PC-9 (cell line): ENCODE measurements at regions not wholly inside any gene's neighbourhood (a gene's known extent, or its start where the extent isn't known, plus 50 kb on each side); places are given as distances from the start of the nearest gene placed in this dataset.

Experiments used
- BruUV-seq: library from RNA; stranded (reverse); fragments of 400-500 nt; replicated peaks from 2 replicates; lab custom pipeline; 2021; lab: Mats Ljungman, UMichigan
- CTCF ChIA-PET: fragments of 300-600 bp; sonication (Branson Sonifier 250); formaldehyde crosslinking; loops from one replicate; lab custom pipeline; 2022; ENCODE audit warnings: antibody characterized with exemption; lab: Charles Lee
- POLR2A ChIA-PET: fragments of 300-600 bp; sonication (Branson Sonifier 250); formaldehyde crosslinking; loops from one replicate; lab custom pipeline; 2022; ENCODE audit warnings: antibody characterized with exemption; ENCODE audit not compliant: unreplicated experiment; lab: Charles Lee
- DNase-seq, 2 experiments: peaks; one replicate each; pipeline versions ENCODE4 v3.0.0 to v3.0.0-alpha.2; 2015 to 2022; ENCODE audit warnings: mixed read lengths in 1 of 2
- H2AFZ ChIP-seq: fragments of 200-600 bp; sonication (generic); 2 replicates; pipeline ENCODE4 v1.8.1; 2017; ENCODE audit warnings: antibody characterized with exemption
- H3F3A ChIP-seq: fragments of 200-600 bp; sonication (generic); 2 replicates; pipeline ENCODE4 v1.8.1; 2017; ENCODE audit warnings: antibody characterized with exemption, mild to moderate bottlenecking, low read depth; ENCODE audit not compliant: insufficient read depth
- H3K27ac ChIP-seq: fragments of 200-600 bp; sonication (generic); 2 replicates; pipeline ENCODE4 v1.6.1; 2016; ENCODE audit warnings: mixed run types
- H3K27me3 ChIP-seq: fragments of 200-600 bp; sonication (generic); 2 replicates; pipeline ENCODE4 v1.6.1; 2016; ENCODE audit warnings: low read depth, mixed run types; ENCODE audit not compliant: insufficient read depth
- H3K36me3 ChIP-seq: fragments of 200-600 bp; sonication (generic); 2 replicates; pipeline ENCODE4 v1.6.1; 2016; ENCODE audit warnings: low read depth, mixed run types
- H3K4me1 ChIP-seq: fragments of 200-600 bp; sonication (generic); replicated peaks from 2 replicates; pipeline ENCODE4 v1.6.1; 2016; ENCODE audit warnings: mixed run types; ENCODE audit not compliant: insufficient read depth
- H3K4me2 ChIP-seq: fragments of 200-600 bp; sonication (generic); 2 replicates; pipeline ENCODE4 v1.6.1; 2017; ENCODE audit warnings: mixed run types
- H3K4me3 ChIP-seq: fragments of 200-600 bp; sonication (generic); 2 replicates; pipeline ENCODE4 v1.6.1; 2016; ENCODE audit warnings: mixed run types
- H3K79me2 ChIP-seq: fragments of 200-600 bp; sonication (generic); 2 replicates; pipeline ENCODE4 v1.6.1; 2017; ENCODE audit warnings: low read depth, mixed run types
- H3K9me2 ChIP-seq: fragments of 200-600 bp; sonication (generic); 2 replicates; pipeline ENCODE4 v1.8.1; 2017; ENCODE audit warnings: mild to moderate bottlenecking; ENCODE audit not compliant: insufficient read depth
- H3K9me3 ChIP-seq: fragments of 200-600 bp; sonication (generic); 2 replicates; pipeline ENCODE4 v1.8.1; 2016; ENCODE audit warnings: low read depth; ENCODE audit not compliant: insufficient read depth
- H4K20me1 ChIP-seq: fragments of 200-600 bp; sonication (generic); 2 replicates; pipeline ENCODE4 v1.8.1; 2017; ENCODE audit not compliant: insufficient read depth
- CTCF ChIP-seq: fragments of 200-600 bp; sonication (generic); conservative IDR thresholded peaks from 2 replicates; pipeline ENCODE4 v1.6.1; 2017; ENCODE audit warnings: mixed run types, antibody characterized with exemption, mild to moderate bottlenecking, moderate library complexity
- EZH2 ChIP-seq: fragments of 200-600 bp; sonication (generic); IDR thresholded peaks from 2 replicates; pipeline ENCODE4 v1.8.0; 2017; ENCODE audit warnings: antibody characterized with exemption, low read depth
- intact Hi-C: fragments of 100-400 bp; cut with micrococcal nuclease; formaldehyde crosslinking; loops from one replicate; pipeline ENCODE4 v1.10.0; 2022; ENCODE audit not compliant: unreplicated experiment

- H3K9me3 ChIP-seq = no peaks in the 10 kb centered on the region
- no peak overlapping the region for H3K4me2 ChIP-seq
- no peaks in the 10 kb centered on the region for H3K36me3 ChIP-seq
- no peak overlapping the region for H2AFZ ChIP-seq
- intact Hi-C loops = no loop called here
- no peaks in the 10 kb centered on the region for H4K20me1 ChIP-seq
- H3K9me2 ChIP-seq = no peaks in the 10 kb centered on the region
- H3F3A ChIP-seq = no peaks in the 10 kb centered on the region
- TF ChIP-seq CTCF (no peak), EZH2 (no peak)
- no peak overlapping the region for H3K27ac ChIP-seq
- H3K79me2 ChIP-seq = no peaks in the 10 kb centered on the region
- no TSS peak for BruUV-seq
- ChIA-PET CTCF (interaction anchor here (0.6 kb wide), 1 partner anchor 249 kb away, joined by 4 read pairs; no protein-coding TSS in a partner anchor), POLR2A (no interaction called here)
- no peaks in the 10 kb centered on the region for H3K27me3 ChIP-seq
- DNase-seq = no peak
- H3K4me3 ChIP-seq = no peak overlapping the region
- H3K4me1 ChIP-seq = 0 out of 2 replicates have a peak, but pooled peaks cover 9% of the 10 kb centered on the region
Measured at GRCh38 chr1:98498651-98499050, 162.9 kb upstream of the SNX7 start.

GRCh38 chr1:98497497-98497896, 164.0 kb upstream of the SNX7 start:
- Histone ChIP-seq H3K36me3 (no peaks in the 10 kb centered on the region), H3K9me3 (no peaks in the 10 kb centered on the region), H3K4me1 (0 out of 2 replicates have a peak, but pooled peaks cover 9% of the 10 kb centered on the region), H3K4me3 (no peak overlapping the region), H3F3A (no peaks in the 10 kb centered on the region), H3K9me2 (no peaks in the 10 kb centered on the region), H3K27me3 (no peaks in the 10 kb centered on the region), H4K20me1 (no peaks in the 10 kb centered on the region), H3K79me2 (no peaks in the 10 kb centered on the region), H3K27ac (no peak overlapping the region), H3K4me2 (no peak overlapping the region), H2AFZ (no peak overlapping the region)
- no peak for DNase-seq
- no TSS peak for BruUV-seq
- no peak for TF ChIP-seq EZH2
- no peak for TF ChIP-seq CTCF
- ChIA-PET CTCF (no interaction called here), POLR2A (no interaction called here)
- intact Hi-C loops = no loop called here

- no peak for DNase-seq
- Histone ChIP-seq H3K4me2 (no peak overlapping the region), H3K36me3 (no peaks in the 10 kb centered on the region), H3F3A (no peaks in the 10 kb centered on the region), H3K9me3 (no peaks in the 10 kb centered on the region), H3K4me1 (0 out of 2 replicates have a peak, but pooled peaks cover 9% of the 10 kb centered on the region), H3K79me2 (no peaks in the 10 kb centered on the region), H3K27me3 (no peaks in the 10 kb centered on the region), H2AFZ (no peak overlapping the region), H4K20me1 (no peaks in the 10 kb centered on the region), H3K9me2 (no peaks in the 10 kb centered on the region; the same call in 1 of the 2 replicates), H3K4me3 (no peak overlapping the region), H3K27ac (no peak overlapping the region)
- ChIA-PET POLR2A (interaction anchor here (0.5 to 0.7 kb wide), 2 partner anchors 270 to 497 kb away, joined by 5 to 8 read pairs; no protein-coding TSS in a partner anchor), CTCF (no interaction called here)
- TF ChIP-seq CTCF (no peak), EZH2 (no peak)
- no TSS peak for BruUV-seq
- intact Hi-C loops = no loop called here
Measured at GRCh38 chr1:98496256-98496995, 165.1 kb upstream of the SNX7 start.
